Kidney glomerular epithelial cell (primary cell): ENCODE measurements at regions not wholly inside any gene's neighbourhood (a gene's known extent, or its start where the extent isn't known, plus 50 kb on each side); places are given as distances from the start of the nearest gene placed in this dataset.
A peak's percentile ranks its signal among the peaks of the same experiment; 100 is the strongest.

ENCODE experiments used
- DNase-seq: peaks from one replicate; lab custom pipeline; 2025; lab: John Stamatoyannopoulos, UW

GRCh38 chr5:148913493-148913892, 87.1 kb downstream of the ADRB2 start:
- DNase-seq, result no peak

- DNase-seq, result peak; percentile 94
These were observed 87.6 kb downstream of the ADRB2 start for GRCh38 chr5:148913985-148914431.

- DNase-seq, result no peak
These were observed 88.9 kb downstream of the ADRB2 start for GRCh38 chr5:148915224-148915817.

GRCh38 chr5:148920646-148921288, 94.4 kb downstream of the ADRB2 start:
- DNase-seq, result no peak

- DNase-seq, result no peak
These were observed 94.9 kb downstream of the ADRB2 start for GRCh38 chr5:148921350-148921749.

- no peak for DNase-seq
These were observed 96.2 kb downstream of the ADRB2 start for GRCh38 chr5:148922606-148923005.

GRCh38 chr5:148923023-148923422, 96.6 kb downstream of the ADRB2 start:
- DNase-seq, result no peak

- DNase-seq, result no peak
These were observed 98.4 kb downstream of the ADRB2 start for GRCh38 chr5:148924817-148925216.

- DNase-seq, result no peak
These were observed 99.8 kb downstream of the ADRB2 start for GRCh38 chr5:148926207-148926606.

- no peak for DNase-seq
These were observed 101.0 kb downstream of the ADRB2 start for GRCh38 chr5:148927307-148927946.

- peak; percentile 19 for DNase-seq
These were observed 101.7 kb downstream of the ADRB2 start for GRCh38 chr5:148928141-148928540.

GRCh38 chr5:148931453-148932057, 105.1 kb downstream of the ADRB2 start:
- no peak for DNase-seq

GRCh38 chr5:148932355-148932935, 106.0 kb downstream of the ADRB2 start:
- no peak for DNase-seq

GRCh38 chr5:148933903-148934432, 107.6 kb downstream of the ADRB2 start:
- no peak for DNase-seq

GRCh38 chr5:148934895-148935400, 108.5 kb downstream of the ADRB2 start:
- no peak for DNase-seq

GRCh38 chr5:148937239-148937638, 110.8 kb downstream of the ADRB2 start:
- DNase-seq, result no peak

GRCh38 chr5:148937830-148938521, 111.6 kb downstream of the ADRB2 start:
- no peak for DNase-seq

GRCh38 chr5:148938522-148938882, 112.1 kb downstream of the ADRB2 start:
- no peak for DNase-seq

- DNase-seq, result peak; percentile 33
These were observed 113.3 kb downstream of the ADRB2 start for GRCh38 chr5:148939676-148940075.

GRCh38 chr5:148941810-148942209, 115.4 kb downstream of the ADRB2 start:
- no peak for DNase-seq

- DNase-seq, result no peak
These were observed 112.9 kb downstream of the SH3TC2 start for GRCh38 chr5:148949841-148950470.
